ENCODE measurements at regions not wholly inside any gene's neighbourhood (a gene's known extent, or its start where the extent isn't known, plus 50 kb on each side); places are given as distances from the start of the nearest gene placed in this dataset.

- TF ChIP-seq CTCF (IDR thresholded peaks at IDR 0.05; ENCODE audit: low read depth, low read length): no peak
- no peak for TF ChIP-seq POLR2A (IDR thresholded peaks at IDR 0.05; ENCODE audit: extremely low read depth, insufficient read length)
These were observed 538.0 kb downstream of the PTPRU start for GRCh38 chr1:29774355-29774754.

Data from NB4 (cell line).